IMR-90 (cell line): ENCODE measurements at regions not wholly inside any gene's neighbourhood (a gene's known extent, or its start where the extent isn't known, plus 50 kb on each side); places are given as distances from the start of the nearest gene placed in this dataset.

Experiments
- CTCF ChIP-seq: conservative IDR thresholded peaks from 2 replicates; pipeline ENCODE4 v1.5.1; 2012; ENCODE audit warnings: mild to moderate bottlenecking, low read depth, low read length, improper control_type of control experiment
- RAD21 ChIP-seq: IDR thresholded peaks from 2 replicates; pipeline ENCODE4 v1.6.1; 2012; ENCODE audit warnings: low read length, improper control_type of control experiment
- SMC3 ChIP-seq: fragments of 150-350 bp; IDR thresholded peaks from 2 replicates; pipeline ENCODE4 v1.6.1; 2016; ENCODE audit warnings: low read depth, mild to moderate bottlenecking, antibody characterized with exemption, low read length, moderate library complexity

GRCh38 chr19:31100981-31101380, 248.3 kb downstream of the TSHZ3 start:
- no peak for TF ChIP-seq CTCF
- no peak for TF ChIP-seq SMC3
- no peak for TF ChIP-seq RAD21
